HG02678 (cell line): ENCODE measurements at regions not wholly inside any gene's neighbourhood (a gene's known extent, or its start where the extent isn't known, plus 50 kb on each side); places are given as distances from the start of the nearest gene placed in this dataset.

Experiments used
- ATAC-seq: cut with Tn5 transposase; IDR thresholded peaks from one replicate; pipeline ENCODE4 v1.9.1; 2021; ENCODE audit warnings: mild to moderate bottlenecking, moderate library complexity; ENCODE audit not compliant: unreplicated experiment

GRCh38 chr13:79267560-79267959, 138.5 kb downstream of the RBM26 start:
- no peak for ATAC-seq

GRCh38 chr13:79258489-79258888, 147.6 kb downstream of the RBM26 start:
- peak; percentile 99 for ATAC-seq

GRCh38 chr13:79246578-79246949, 159.5 kb downstream of the RBM26 start:
- ATAC-seq, result peak; percentile 44

- peak; percentile 62 for ATAC-seq
These were observed 160.0 kb downstream of the RBM26 start for GRCh38 chr13:79245937-79246577.

GRCh38 chr13:79241697-79242096, 164.4 kb downstream of the RBM26 start:
- ATAC-seq, result no peak

- no peak for ATAC-seq
These were observed 168.1 kb downstream of the RBM26 start for GRCh38 chr13:79237981-79238380.

- no peak for ATAC-seq
These were observed 174.2 kb downstream of the RBM26 start for GRCh38 chr13:79231887-79232286.

- no peak for ATAC-seq
These were observed 176.3 kb downstream of the RBM26 start for GRCh38 chr13:79229761-79230160.

GRCh38 chr13:79228972-79229371, 177.1 kb downstream of the RBM26 start:
- ATAC-seq, result no peak

- peak; percentile 78 for ATAC-seq
These were observed 178.6 kb downstream of the RBM26 start for GRCh38 chr13:79227418-79227817.

GRCh38 chr13:79226938-79227337, 179.1 kb downstream of the RBM26 start:
- peak; percentile 9 for ATAC-seq

- no peak for ATAC-seq
These were observed 179.8 kb downstream of the RBM26 start for GRCh38 chr13:79226250-79226649.

GRCh38 chr13:79225487-79226232, 180.4 kb downstream of the RBM26 start:
- no peak for ATAC-seq

GRCh38 chr13:79222427-79223205, 183.4 kb downstream of the RBM26 start:
- no peak for ATAC-seq

GRCh38 chr13:79212064-79212619, 193.9 kb downstream of the RBM26 start:
- no peak for ATAC-seq

- no peak for ATAC-seq
These were observed 194.7 kb downstream of the RBM26 start for GRCh38 chr13:79211377-79211776.

GRCh38 chr13:79197933-79198332, 208.1 kb downstream of the RBM26 start:
- ATAC-seq, result no peak

- no peak for ATAC-seq
These were observed 209.2 kb downstream of the RBM26 start for GRCh38 chr13:79196843-79197242.

GRCh38 chr13:79196366-79196765, 209.7 kb downstream of the RBM26 start:
- ATAC-seq, result no peak

GRCh38 chr13:79194727-79195126, 211.3 kb downstream of the RBM26 start:
- peak; percentile 29 for ATAC-seq

- peak; percentile 93 for ATAC-seq
These were observed 211.8 kb downstream of the RBM26 start for GRCh38 chr13:79194272-79194671.
